Smooth muscle cell (in vitro differentiated cells): ENCODE measurements at regions not wholly inside any gene's neighbourhood (a gene's known extent, or its start where the extent isn't known, plus 50 kb on each side); places are given as distances from the start of the nearest gene placed in this dataset.
A peak's percentile ranks its signal among the peaks of the same experiment; 100 is the strongest.

Experiments
- DNase-seq: peaks from one replicate; lab custom pipeline; 2025; ENCODE audit not compliant: unreplicated experiment; lab: John Stamatoyannopoulos, UW
- H2AFZ ChIP-seq: fragments of 200-600 bp; sonication (generic); 2 replicates; pipeline ENCODE4 v1.6.0; 2016; ENCODE audit warnings: antibody characterized with exemption, low read depth, mild to moderate bottlenecking
- H3F3A ChIP-seq: fragments of 200-600 bp; sonication (generic); 2 replicates; pipeline ENCODE4 v1.6.0; 2017; ENCODE audit warnings: antibody characterized with exemption, low read depth
- H3K27ac ChIP-seq: fragments of 200-600 bp; sonication (generic); 2 replicates; pipeline ENCODE4 v1.5.1; 2016; ENCODE audit warnings: low read depth, mild to moderate bottlenecking
- H3K27me3 ChIP-seq: fragments of 200-600 bp; sonication (generic); 2 replicates; pipeline ENCODE4 v1.6.1; 2016; ENCODE audit warnings: low read depth, mild to moderate bottlenecking
- H3K36me3 ChIP-seq: fragments of 200-600 bp; sonication (generic); 2 replicates; pipeline ENCODE4 v1.5.1; 2016; ENCODE audit warnings: low read depth
- H3K4me1 ChIP-seq: fragments of 200-600 bp; sonication (generic); 2 replicates; pipeline ENCODE4 v1.5.1; 2016; ENCODE audit warnings: low read depth
- H3K4me2 ChIP-seq: fragments of 200-600 bp; sonication (generic); 2 replicates; pipeline ENCODE4 v1.6.0; 2016; ENCODE audit warnings: mild to moderate bottlenecking
- H3K4me3 ChIP-seq: fragments of 200-600 bp; sonication (generic); 2 replicates; pipeline ENCODE4 v1.5.1; 2016; ENCODE audit warnings: mild to moderate bottlenecking
- H3K79me2 ChIP-seq: fragments of 200-600 bp; sonication (generic); 2 replicates; pipeline ENCODE4 v1.6.0; 2016; ENCODE audit warnings: low read depth, mild to moderate bottlenecking
- H3K9ac ChIP-seq: fragments of 200-600 bp; sonication (generic); 2 replicates; pipeline ENCODE4 v1.6.0; 2016; ENCODE audit warnings: low read depth
- H3K9me3 ChIP-seq: fragments of 200-600 bp; sonication (generic); replicated peaks from 2 replicates; pipeline ENCODE4 v1.5.1; 2016; ENCODE audit warnings: low read depth
- H4K20me1 ChIP-seq: fragments of 200-600 bp; sonication (generic); 2 replicates; pipeline ENCODE4 v1.6.0; 2016; ENCODE audit warnings: low read depth
- WGBS: methylation state at CpG from one replicate; pipeline ENCODE4 v1.1.7; 2016; ENCODE audit warnings: low lambda C conversion rate; 5-methylcytosine and 5-hydroxymethylcytosine counted together
- TF ChIP-seq, protein P1 (sequence below): fragments of 200-600 bp; sonication (generic); IDR thresholded peaks from 2 replicates; pipeline ENCODE4 v1.5.1; 2017; ENCODE audit warnings: borderline replicate concordance, mild to moderate bottlenecking, antibody characterized with exemption; ENCODE audit not compliant: insufficient read depth, poor library complexity, severe bottlenecking

DNA sequence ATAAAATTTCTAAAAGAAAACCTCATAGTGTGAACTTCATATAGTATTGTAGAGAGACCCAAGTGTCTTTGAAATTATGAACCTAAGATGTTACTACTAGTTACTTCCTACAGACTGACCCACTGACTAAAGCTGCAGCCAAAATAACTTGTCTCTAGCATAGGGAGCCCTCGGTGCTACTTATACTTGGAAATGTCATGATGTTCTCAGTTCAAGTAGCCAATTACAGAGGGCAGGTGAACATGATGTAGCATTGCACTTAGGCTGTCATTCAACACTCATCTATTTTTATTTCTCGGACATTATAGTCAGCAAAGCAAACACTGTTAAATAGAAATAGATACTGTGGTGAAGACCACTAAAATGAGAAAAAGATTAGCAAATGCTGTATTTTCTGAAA lies 165.6 kb downstream of the AREG start:
- H3K4me3 ChIP-seq = no peak overlapping the region
- DNase-seq = no peak
- H3K9ac ChIP-seq = no peak overlapping the region
- H3K36me3 ChIP-seq = no peaks in the 10 kb centered on the region
- H2AFZ ChIP-seq = no peak overlapping the region
- no peaks in the 10 kb centered on the region for H3K27me3 ChIP-seq
- H3K9me3 ChIP-seq = no peaks in the 10 kb centered on the region
- H3K79me2 ChIP-seq = no peaks in the 10 kb centered on the region
- no peak overlapping the region for H3K4me2 ChIP-seq
- H3K4me1 ChIP-seq = peaks cover 7% of the 10 kb centered on the region
- H3K27ac ChIP-seq = no peak overlapping the region
- peaks cover 12% of the 10 kb centered on the region for H3F3A ChIP-seq
- no peaks in the 10 kb centered on the region for H4K20me1 ChIP-seq
- WGBS = 89% methylated on average over 2 of the region's 2 CpGs
- TF ChIP-seq, protein P1, sequence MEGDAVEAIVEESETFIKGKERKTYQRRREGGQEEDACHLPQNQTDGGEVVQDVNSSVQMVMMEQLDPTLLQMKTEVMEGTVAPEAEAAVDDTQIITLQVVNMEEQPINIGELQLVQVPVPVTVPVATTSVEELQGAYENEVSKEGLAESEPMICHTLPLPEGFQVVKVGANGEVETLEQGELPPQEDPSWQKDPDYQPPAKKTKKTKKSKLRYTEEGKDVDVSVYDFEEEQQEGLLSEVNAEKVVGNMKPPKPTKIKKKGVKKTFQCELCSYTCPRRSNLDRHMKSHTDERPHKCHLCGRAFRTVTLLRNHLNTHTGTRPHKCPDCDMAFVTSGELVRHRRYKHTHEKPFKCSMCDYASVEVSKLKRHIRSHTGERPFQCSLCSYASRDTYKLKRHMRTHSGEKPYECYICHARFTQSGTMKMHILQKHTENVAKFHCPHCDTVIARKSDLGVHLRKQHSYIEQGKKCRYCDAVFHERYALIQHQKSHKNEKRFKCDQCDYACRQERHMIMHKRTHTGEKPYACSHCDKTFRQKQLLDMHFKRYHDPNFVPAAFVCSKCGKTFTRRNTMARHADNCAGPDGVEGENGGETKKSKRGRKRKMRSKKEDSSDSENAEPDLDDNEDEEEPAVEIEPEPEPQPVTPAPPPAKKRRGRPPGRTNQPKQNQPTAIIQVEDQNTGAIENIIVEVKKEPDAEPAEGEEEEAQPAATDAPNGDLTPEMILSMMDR = no peak

DNA sequence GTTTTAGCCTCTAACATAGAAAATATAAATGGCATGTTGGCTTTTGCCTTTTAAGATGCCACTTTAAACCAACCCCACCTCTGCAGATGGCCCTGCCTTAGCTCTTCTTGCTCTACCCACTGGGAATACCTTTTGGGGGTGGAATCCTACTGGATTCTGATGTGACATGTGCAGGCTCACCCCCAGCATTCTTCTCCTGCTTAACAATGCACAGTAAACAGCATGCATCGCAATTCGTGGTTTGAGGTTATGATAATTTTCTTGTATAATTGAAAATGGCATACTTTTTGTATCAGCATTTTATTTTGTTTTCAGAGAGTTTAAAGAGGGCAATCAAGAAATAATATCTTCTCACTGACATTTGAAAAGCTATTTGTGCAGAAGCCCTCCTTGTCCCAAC lies 167.9 kb downstream of the AREG start:
- no peaks in the 10 kb centered on the region for H4K20me1 ChIP-seq
- DNase-seq = no peak
- no peak overlapping the region for H3K4me3 ChIP-seq
- peaks cover 7% of the 10 kb centered on the region for H3K4me1 ChIP-seq
- peaks cover 22% of the 10 kb centered on the region for H3F3A ChIP-seq
- no peaks in the 10 kb centered on the region for H3K79me2 ChIP-seq
- 71% methylated on average over 2 of the region's 2 CpGs for WGBS
- no peak overlapping the region for H3K27ac ChIP-seq
- no peak overlapping the region for H2AFZ ChIP-seq
- TF ChIP-seq, protein P1 = no peak
- H3K36me3 ChIP-seq = no peaks in the 10 kb centered on the region
- peak overlapping the region; percentile 52 for H3K4me2 ChIP-seq
- H3K9me3 ChIP-seq = no peaks in the 10 kb centered on the region
- H3K9ac ChIP-seq = no peak overlapping the region
- no peaks in the 10 kb centered on the region for H3K27me3 ChIP-seq

DNA sequence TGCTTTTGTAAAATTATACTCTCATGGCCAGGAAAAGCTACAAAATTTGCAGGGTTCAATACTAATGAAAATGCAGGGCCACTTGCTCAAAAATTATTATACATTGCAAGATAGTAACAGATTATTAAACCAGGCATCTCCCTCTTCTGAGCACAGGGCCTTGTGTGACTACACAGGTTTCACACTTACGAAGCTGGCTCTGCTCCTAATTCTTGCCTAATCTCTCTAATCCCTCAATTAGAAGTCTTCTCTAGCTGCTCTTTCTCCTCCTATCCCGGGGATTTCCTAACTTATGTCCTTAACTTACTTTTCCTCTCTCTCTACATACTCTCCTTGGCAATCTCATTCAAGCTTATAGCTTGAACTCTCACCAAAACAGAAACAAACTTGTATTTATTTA lies 168.3 kb downstream of the AREG start:
- Histone ChIP-seq H4K20me1 (no peaks in the 10 kb centered on the region), H3K4me2 (peak overlapping the region; percentile 52), H3K4me1 (peaks cover 7% of the 10 kb centered on the region), H2AFZ (no peak overlapping the region), H3K4me3 (no peak overlapping the region), H3K9ac (no peak overlapping the region), H3K27ac (no peak overlapping the region), H3K27me3 (no peaks in the 10 kb centered on the region), H3K9me3 (no peaks in the 10 kb centered on the region), H3K79me2 (no peaks in the 10 kb centered on the region), H3F3A (peaks cover 22% of the 10 kb centered on the region), H3K36me3 (no peaks in the 10 kb centered on the region)
- DNase-seq = no peak
- 6% methylated on average over 2 of the region's 2 CpGs for WGBS
- TF ChIP-seq, protein P1 = no peak

DNA sequence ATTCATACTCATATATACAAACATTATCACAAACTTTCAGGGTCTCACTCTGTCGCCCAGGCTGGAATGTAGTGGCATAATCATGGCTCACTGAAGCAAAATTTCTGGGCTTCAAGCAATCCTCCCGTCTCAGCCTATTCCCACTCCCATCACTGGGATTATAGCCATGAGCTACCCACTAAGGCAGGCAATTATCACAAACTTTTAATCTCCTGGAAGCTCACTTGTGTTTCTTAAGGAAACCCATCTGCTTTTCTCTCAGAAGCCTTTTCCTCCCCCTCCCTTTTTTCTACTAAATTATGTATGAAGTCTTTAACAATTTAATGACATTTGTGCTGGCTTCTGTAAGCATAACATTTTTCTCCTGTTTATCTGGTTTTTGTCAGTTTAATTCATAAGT lies 170.5 kb downstream of the AREG start:
- no peak for DNase-seq
- H3K9ac ChIP-seq = no peak overlapping the region

More for the DNA sequence above, 170.5 kb downstream of the AREG start:
- peaks cover 7% of the 10 kb centered on the region for H3K4me1 ChIP-seq
- H2AFZ ChIP-seq = no peak overlapping the region
- H3K4me3 ChIP-seq = no peak overlapping the region
- H3K4me2 ChIP-seq = peak overlapping the region; percentile 22
- H3K27ac ChIP-seq = peak overlapping the region; percentile 38
- 17% methylated on average over 2 of the region's 2 CpGs for WGBS
- TF ChIP-seq, protein P1 = no peak
- no peaks in the 10 kb centered on the region for H3K9me3 ChIP-seq
- peaks cover 22% of the 10 kb centered on the region for H3F3A ChIP-seq
- H3K27me3 ChIP-seq = no peaks in the 10 kb centered on the region
- no peaks in the 10 kb centered on the region for H3K79me2 ChIP-seq
- H3K36me3 ChIP-seq = no peaks in the 10 kb centered on the region
- H4K20me1 ChIP-seq = no peaks in the 10 kb centered on the region
